ENCODE measurements at regions not wholly inside any gene's neighbourhood (a gene's known extent, or its start where the extent isn't known, plus 50 kb on each side); places are given as distances from the start of the nearest gene placed in this dataset.
"Not testable (repeated sequence)": the region's sequence is repeated elsewhere in the genome, so short reads cannot be mapped to it uniquely, and the experiment has no call there.

GRCh38 chr3:67064105-67064504 lies 66.0 kb downstream of the KBTBD8 start:
- Mint-ChIP-seq H3K27ac (no peak overlapping the region), H3K36me3 (peaks cover 0 to 6% (median 3%) of the 10 kb centered on the region in 5 donors), H3K9me3 (peaks cover 0 to 22% (median 3%) of the 10 kb centered on the region in 11 donors), H3K4me1 (peaks cover 0 to 3% (median 0%) of the 10 kb centered on the region in 7 donors), H3K27me3 (peaks cover 0 to 7% (median 4%) of the 10 kb centered on the region in 5 donors), H3K4me3 (no peak overlapping the region)
- no peaks in the 10 kb centered on the region for H3K36me3 ChIP-seq (ENCODE audit: control insufficient read depth in 2 of 3, insufficient read depth in 3 of 3, low read length in 3 of 3)
- no peak overlapping the region for H3K4me3 ChIP-seq (ENCODE audit: low read length)
- ChIA-PET CTCF (no interaction called here), POLR2A (no interaction called here)
- no peak for ATAC-seq
- H3K27me3 ChIP-seq (ENCODE audit: control insufficient read depth in 2 of 2, insufficient read depth in 2 of 2, low read length in 2 of 2): no peaks in the 10 kb centered on the region
- no peak overlapping the region for H3K27ac ChIP-seq (ENCODE audit: low read depth, low read length)
- no peak for DNase-seq
- intact Hi-C loops (cut with micrococcal nuclease): no loop called here
- no peaks in the 10 kb centered on the region for H3K4me1 ChIP-seq (ENCODE audit: control insufficient read depth in 2 of 2, insufficient read depth in 2 of 2, low read length in 2 of 2)
- no peaks in the 10 kb centered on the region for H3K9me3 ChIP-seq (ENCODE audit: control insufficient read depth in 2 of 3, low read length in 3 of 3)

GRCh38 chr3:67067251-67067650 lies 69.1 kb downstream of the KBTBD8 start:
- CTCF ChIA-PET: interaction anchor here (0.6 kb wide), 1 partner anchor 355 kb away, joined by 3 read pairs; no protein-coding TSS in a partner anchor
- Mint-ChIP-seq H3K27ac (no peak overlapping the region), H3K4me1 (peaks cover 0 to 3% (median 0%) of the 10 kb centered on the region in 7 donors), H3K4me3 (no peak overlapping the region), H3K9me3 (peaks cover 0 to 2% (median 0%) of the 10 kb centered on the region in 11 donors), H3K27me3 (peaks cover 0 to 11% (median 0%) of the 10 kb centered on the region in 5 donors), H3K36me3 (peaks cover 0 to 3% (median 0%) of the 10 kb centered on the region in 5 donors)
- Histone ChIP-seq H3K4me1 (ENCODE audit: control insufficient read depth in 2 of 2, insufficient read depth in 2 of 2, low read length in 2 of 2) (no peaks in the 10 kb centered on the region), H3K4me3 (ENCODE audit: low read length) (no peak overlapping the region), H3K9me3 (ENCODE audit: control insufficient read depth in 2 of 3, low read length in 3 of 3) (no peaks in the 10 kb centered on the region), H3K36me3 (ENCODE audit: control insufficient read depth in 2 of 3, insufficient read depth in 3 of 3, low read length in 3 of 3) (no peaks in the 10 kb centered on the region), H3K27ac (ENCODE audit: low read depth, low read length) (no peak overlapping the region), H3K27me3 (ENCODE audit: control insufficient read depth in 2 of 2, insufficient read depth in 2 of 2, low read length in 2 of 2) (no peaks in the 10 kb centered on the region)
- DNase-seq (no peak), ATAC-seq (no peak)
- intact Hi-C loops (cut with micrococcal nuclease): no loop called here
- POLR2A ChIA-PET: no interaction called here

GRCh38 chr3:67072640-67073039 lies 74.5 kb downstream of the KBTBD8 start:
- H3K27me3 ChIP-seq (ENCODE audit: control insufficient read depth in 2 of 2, insufficient read depth in 2 of 2, low read length in 2 of 2); H3K4me3 Mint-ChIP-seq; POLR2A ChIA-PET; DNase-seq; H3K36me3 ChIP-seq (ENCODE audit: control insufficient read depth in 2 of 3, insufficient read depth in 3 of 3, low read length in 3 of 3); H3K9me3 Mint-ChIP-seq; H3K27me3 Mint-ChIP-seq; ATAC-seq; H3K4me3 ChIP-seq (ENCODE audit: low read length); H3K27ac Mint-ChIP-seq; intact Hi-C loops (cut with micrococcal nuclease); H3K4me1 ChIP-seq (ENCODE audit: control insufficient read depth in 2 of 2, insufficient read depth in 2 of 2, low read length in 2 of 2); H3K36me3 Mint-ChIP-seq; H3K9me3 ChIP-seq (ENCODE audit: control insufficient read depth in 2 of 3, low read length in 3 of 3); H3K27ac ChIP-seq (ENCODE audit: low read depth, low read length): not testable (repeated sequence)
- CTCF ChIA-PET: interaction anchor here (1.3 kb wide), 1 partner anchor 41 kb away, joined by 4 read pairs; no protein-coding TSS in a partner anchor
- peaks cover 0 to 13% (median under 1%) of the 10 kb centered on the region in 7 donors for H3K4me1 Mint-ChIP-seq

GRCh38 chr3:67073812-67074211 lies 75.7 kb downstream of the KBTBD8 start:
- no peak overlapping the region for H3K27ac Mint-ChIP-seq
- H3K27me3 Mint-ChIP-seq: peaks cover 0 to 10% (median 0%) of the 10 kb centered on the region in 5 donors
- Histone ChIP-seq H3K36me3 (ENCODE audit: control insufficient read depth in 2 of 3, insufficient read depth in 3 of 3, low read length in 3 of 3) (no peaks in the 10 kb centered on the region), H3K27me3 (ENCODE audit: control insufficient read depth in 2 of 2, insufficient read depth in 2 of 2, low read length in 2 of 2) (peaks cover 0 to 5% of the 10 kb centered on the region in 2 donors), H3K4me1 (ENCODE audit: control insufficient read depth in 2 of 2, insufficient read depth in 2 of 2, low read length in 2 of 2) (no peaks in the 10 kb centered on the region), H3K9me3 (ENCODE audit: control insufficient read depth in 2 of 3, low read length in 3 of 3) (no peaks in the 10 kb centered on the region), H3K27ac (ENCODE audit: low read depth, low read length) (no peak overlapping the region), H3K4me3 (ENCODE audit: low read length) (no peak overlapping the region)
- ChIA-PET POLR2A (no interaction called here), CTCF (no interaction called here)
- H3K4me1 Mint-ChIP-seq: peaks cover 0 to 13% (median 2%) of the 10 kb centered on the region in 7 donors
- no peak overlapping the region for H3K4me3 Mint-ChIP-seq
- H3K36me3 Mint-ChIP-seq: peaks cover 0 to 10% (median 1%) of the 10 kb centered on the region in 5 donors
- ATAC-seq (no peak), DNase-seq (no peak)
- H3K9me3 Mint-ChIP-seq: peaks cover 0 to 8% (median 4%) of the 10 kb centered on the region in 11 donors
- intact Hi-C loops (cut with micrococcal nuclease): no loop called here

- peaks cover 0 to 5% of the 10 kb centered on the region in 2 donors for H3K27me3 ChIP-seq (ENCODE audit: control insufficient read depth in 2 of 2, insufficient read depth in 2 of 2, low read length in 2 of 2)
- peaks cover 0 to 15% (median 5%) of the 10 kb centered on the region in 5 donors for H3K36me3 Mint-ChIP-seq
- ChIA-PET CTCF (no interaction called here), POLR2A (no interaction called here)
- no peaks in the 10 kb centered on the region for H3K9me3 ChIP-seq (ENCODE audit: control insufficient read depth in 2 of 3, low read length in 3 of 3)
- peaks cover 0 to 10% (median 2%) of the 10 kb centered on the region in 5 donors for H3K27me3 Mint-ChIP-seq
- intact Hi-C loops (cut with micrococcal nuclease): no loop called here
- H3K4me3 ChIP-seq (ENCODE audit: low read length): no peak overlapping the region
- H3K4me3 Mint-ChIP-seq: no peak overlapping the region
- no peak overlapping the region for H3K27ac ChIP-seq (ENCODE audit: low read depth, low read length)
- H3K27ac Mint-ChIP-seq: no peak overlapping the region
- H3K4me1 Mint-ChIP-seq: peaks cover 0 to 13% (median 7%) of the 10 kb centered on the region in 7 donors
- H3K9me3 Mint-ChIP-seq: peaks cover 0 to 15% (median 4%) of the 10 kb centered on the region in 11 donors
- DNase-seq (no peak), ATAC-seq (no peak)
- H3K36me3 ChIP-seq (ENCODE audit: control insufficient read depth in 2 of 3, insufficient read depth in 3 of 3, low read length in 3 of 3): no peaks in the 10 kb centered on the region
- H3K4me1 ChIP-seq (ENCODE audit: control insufficient read depth in 2 of 2, insufficient read depth in 2 of 2, low read length in 2 of 2): no peaks in the 10 kb centered on the region
Observed at GRCh38 chr3:67075295-67075694, 77.2 kb downstream of the KBTBD8 start.

GRCh38 chr3:67076607-67077006 lies 78.5 kb downstream of the KBTBD8 start:
- Mint-ChIP-seq H3K27ac (no peak overlapping the region), H3K4me1 (peaks cover 0 to 14% (median 10%) of the 10 kb centered on the region in 7 donors), H3K27me3 (peaks cover 0 to 8% (median 2%) of the 10 kb centered on the region in 5 donors), H3K4me3 (no peak overlapping the region), H3K9me3 (peaks cover 0 to 15% (median 4%) of the 10 kb centered on the region in 11 donors), H3K36me3 (peaks cover 0 to 15% (median 5%) of the 10 kb centered on the region in 5 donors)
- ChIA-PET POLR2A (no interaction called here), CTCF (no interaction called here)
- no peak for DNase-seq
- intact Hi-C loops (cut with micrococcal nuclease): no loop called here
- no peak overlapping the region for H3K27ac ChIP-seq (ENCODE audit: low read depth, low read length)
- no peak overlapping the region for H3K4me3 ChIP-seq (ENCODE audit: low read length)
- H3K27me3 ChIP-seq (ENCODE audit: control insufficient read depth in 2 of 2, insufficient read depth in 2 of 2, low read length in 2 of 2): peaks cover 0 to 5% of the 10 kb centered on the region in 2 donors
- no peaks in the 10 kb centered on the region for H3K9me3 ChIP-seq (ENCODE audit: control insufficient read depth in 2 of 3, low read length in 3 of 3)
- no peak for ATAC-seq
- no peaks in the 10 kb centered on the region for H3K36me3 ChIP-seq (ENCODE audit: control insufficient read depth in 2 of 3, insufficient read depth in 3 of 3, low read length in 3 of 3)
- no peaks in the 10 kb centered on the region for H3K4me1 ChIP-seq (ENCODE audit: control insufficient read depth in 2 of 2, insufficient read depth in 2 of 2, low read length in 2 of 2)

- peaks cover 4 to 24% (median 20%) of the 10 kb centered on the region in 7 donors for H3K4me1 Mint-ChIP-seq
- CTCF ChIA-PET: no interaction called here
Observed at GRCh38 chr3:67077656-67078055, 79.5 kb downstream of the KBTBD8 start.

More at GRCh38 chr3:67077656-67078055, 79.5 kb downstream of the KBTBD8 start:
- peaks cover 0 to 5% of the 10 kb centered on the region in 2 donors for H3K27me3 ChIP-seq (ENCODE audit: control insufficient read depth in 2 of 2, insufficient read depth in 2 of 2, low read length in 2 of 2)
- POLR2A ChIA-PET: no interaction called here
- no peaks in the 10 kb centered on the region for H3K36me3 ChIP-seq (ENCODE audit: control insufficient read depth in 2 of 3, insufficient read depth in 3 of 3, low read length in 3 of 3)
- no peak overlapping the region for H3K4me3 Mint-ChIP-seq
- no peak overlapping the region for H3K27ac Mint-ChIP-seq
- DNase-seq (no peak), ATAC-seq (no peak)
- H3K27ac ChIP-seq (ENCODE audit: low read depth, low read length): no peak overlapping the region
- no peak overlapping the region for H3K4me3 ChIP-seq (ENCODE audit: low read length)
- intact Hi-C loops (cut with micrococcal nuclease): no loop called here
- peaks cover 0 to 4% (median 0%) of the 10 kb centered on the region in 3 experiments for H3K9me3 ChIP-seq (ENCODE audit: control insufficient read depth in 2 of 3, low read length in 3 of 3)
- peaks cover 0 to 6% (median 2%) of the 10 kb centered on the region in 5 donors for H3K27me3 Mint-ChIP-seq
- peaks cover 4 to 5% of the 10 kb centered on the region in 2 donors for H3K4me1 ChIP-seq (ENCODE audit: control insufficient read depth in 2 of 2, insufficient read depth in 2 of 2, low read length in 2 of 2)
- peaks cover 4 to 14% (median 14%) of the 10 kb centered on the region in 5 donors for H3K36me3 Mint-ChIP-seq
- H3K9me3 Mint-ChIP-seq: peaks cover 0 to 21% (median 10%) of the 10 kb centered on the region in 11 donors

Measured in naive thymus-derived CD4-positive, alpha-beta T cell (primary cell).